ENCODE measurements at regions not wholly inside any gene's neighbourhood (a gene's known extent, or its start where the extent isn't known, plus 50 kb on each side); places are given as distances from the start of the nearest gene placed in this dataset.

GRCh38 chr13:86825410-86825809, 845.8 kb upstream of the SLITRK5 start:
- Histone ChIP-seq H3K4me1 (ENCODE audit: control insufficient read depth, extremely low read depth, insufficient read depth, low read length) (no peaks in the 10 kb centered on the region), H3K9me1 (ENCODE audit: control insufficient read depth, extremely low read depth, insufficient read depth, low read length) (no peaks in the 10 kb centered on the region), H2AFZ (ENCODE audit: control insufficient read depth, low read length) (no peak overlapping the region), H3K9ac (ENCODE audit: control insufficient read depth, extremely low read depth, insufficient read depth, low read length) (no peak overlapping the region), H4K20me1 (ENCODE audit: control insufficient read depth, extremely low read depth, insufficient read depth, low read length) (no peaks in the 10 kb centered on the region), H3K36me3 (ENCODE audit: control insufficient read depth in 2 of 2, extremely low read depth in 1 of 2, insufficient read depth in 2 of 2, low read length in 2 of 2) (no peaks in the 10 kb centered on the region), H3K4me2 (ENCODE audit: control insufficient read depth, extremely low read depth, insufficient read depth, low read depth, low read length) (no peak overlapping the region), H3K79me2 (ENCODE audit: control insufficient read depth, insufficient read depth, low read length) (no peaks in the 10 kb centered on the region), H3K4me3 (ENCODE audit: control insufficient read depth in 2 of 3, extremely low read depth in 1 of 3, insufficient read depth in 2 of 3, low read depth in 1 of 3, low read length in 3 of 3) (no peak overlapping the region), H3K9me3 (ENCODE audit: control insufficient read depth, low read depth, low read length) (no peaks in the 10 kb centered on the region), H3K27me3 (ENCODE audit: control insufficient read depth, extremely low read depth, insufficient read depth, low read length) (no peaks in the 10 kb centered on the region), H3K27ac (ENCODE audit: control insufficient read depth, insufficient read depth, low read length) (no peak overlapping the region)
- DNase-seq (ENCODE audit: low read depth, low spot score) (no peak), FAIRE-seq (no peak)
- dilution Hi-C loops (cut with MboI; ENCODE audit: extremely low pct_ligation_motif_present, low sequenced_read_pairs), result no loop called here
- TF ChIP-seq EZH2 (IDR thresholded peaks at IDR 0.05; ENCODE audit: low read length) (no peak), CTCF (optimal IDR thresholded peaks at IDR 0.05 in 1 of 3, IDR thresholded peaks at IDR 0.05 in 1 of 3, conservative IDR thresholded peaks at IDR 0.05 in 1 of 3; ENCODE audit: extremely low read depth in 1 of 3, insufficient read depth in 2 of 3, low read length in 3 of 3) (no peak)

- H3K9ac ChIP-seq (ENCODE audit: control insufficient read depth, extremely low read depth, insufficient read depth, low read length), result no peak overlapping the region
- no peak for DNase-seq (ENCODE audit: low read depth, low spot score)
Observed at GRCh38 chr13:86826232-86826631, 844.9 kb upstream of the SLITRK5 start.

More at GRCh38 chr13:86826232-86826631, 844.9 kb upstream of the SLITRK5 start:
- H4K20me1 ChIP-seq (ENCODE audit: control insufficient read depth, extremely low read depth, insufficient read depth, low read length), result no peaks in the 10 kb centered on the region
- no peak for FAIRE-seq
- no peaks in the 10 kb centered on the region for H3K4me1 ChIP-seq (ENCODE audit: control insufficient read depth, extremely low read depth, insufficient read depth, low read length)
- H3K27me3 ChIP-seq (ENCODE audit: control insufficient read depth, extremely low read depth, insufficient read depth, low read length), result no peaks in the 10 kb centered on the region
- dilution Hi-C loops (cut with MboI; ENCODE audit: extremely low pct_ligation_motif_present, low sequenced_read_pairs), result no loop called here
- H3K36me3 ChIP-seq (ENCODE audit: control insufficient read depth in 2 of 2, extremely low read depth in 1 of 2, insufficient read depth in 2 of 2, low read length in 2 of 2), result no peaks in the 10 kb centered on the region
- no peak overlapping the region for H2AFZ ChIP-seq (ENCODE audit: control insufficient read depth, low read length)
- no peak for TF ChIP-seq CTCF (optimal IDR thresholded peaks at IDR 0.05 in 1 of 3, IDR thresholded peaks at IDR 0.05 in 1 of 3, conservative IDR thresholded peaks at IDR 0.05 in 1 of 3; ENCODE audit: extremely low read depth in 1 of 3, insufficient read depth in 2 of 3, low read length in 3 of 3)
- no peak for TF ChIP-seq EZH2 (IDR thresholded peaks at IDR 0.05; ENCODE audit: low read length)
- no peak overlapping the region for H3K27ac ChIP-seq (ENCODE audit: control insufficient read depth, insufficient read depth, low read length)
- H3K9me3 ChIP-seq (ENCODE audit: control insufficient read depth, low read depth, low read length), result no peaks in the 10 kb centered on the region
- no peak overlapping the region for H3K4me3 ChIP-seq (ENCODE audit: control insufficient read depth in 2 of 3, extremely low read depth in 1 of 3, insufficient read depth in 2 of 3, low read depth in 1 of 3, low read length in 3 of 3)
- H3K79me2 ChIP-seq (ENCODE audit: control insufficient read depth, insufficient read depth, low read length), result no peaks in the 10 kb centered on the region
- no peak overlapping the region for H3K4me2 ChIP-seq (ENCODE audit: control insufficient read depth, extremely low read depth, insufficient read depth, low read depth, low read length)
- H3K9me1 ChIP-seq (ENCODE audit: control insufficient read depth, extremely low read depth, insufficient read depth, low read length), result no peaks in the 10 kb centered on the region
